ENCODE measurements at regions not wholly inside any gene's neighbourhood (a gene's known extent, or its start where the extent isn't known, plus 50 kb on each side); places are given as distances from the start of the nearest gene placed in this dataset.

- no peak for DNase-seq
Measured at GRCh38 chr5:58403822-58404433, 56.0 kb downstream of the PLK2 start.

GRCh38 chr5:58401701-58402100 lies 58.2 kb downstream of the PLK2 start:
- DNase-seq = no peak

DNA sequence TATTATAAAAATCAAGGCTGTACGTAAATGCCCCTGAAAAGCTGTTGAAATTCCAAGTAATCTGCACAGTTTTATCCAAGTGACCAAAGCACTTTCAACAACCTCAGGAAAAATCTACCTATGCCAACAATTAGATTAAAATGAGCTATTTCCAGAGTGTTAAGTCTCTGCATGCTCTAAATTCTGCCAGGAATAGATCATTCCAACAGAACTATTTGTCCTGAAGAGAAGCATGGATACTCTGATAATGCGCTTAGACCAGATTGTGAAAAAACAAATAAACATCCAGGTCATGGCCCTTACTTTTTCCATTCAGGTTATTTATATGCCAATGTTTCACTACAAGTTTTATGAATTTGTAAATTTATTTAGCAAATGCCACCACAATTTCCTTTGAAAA lies 59.1 kb downstream of the PLK2 start:
- DNase-seq = no peak

GRCh38 chr5:58399951-58400350 lies 59.9 kb downstream of the PLK2 start:
- no peak for DNase-seq

DNA sequence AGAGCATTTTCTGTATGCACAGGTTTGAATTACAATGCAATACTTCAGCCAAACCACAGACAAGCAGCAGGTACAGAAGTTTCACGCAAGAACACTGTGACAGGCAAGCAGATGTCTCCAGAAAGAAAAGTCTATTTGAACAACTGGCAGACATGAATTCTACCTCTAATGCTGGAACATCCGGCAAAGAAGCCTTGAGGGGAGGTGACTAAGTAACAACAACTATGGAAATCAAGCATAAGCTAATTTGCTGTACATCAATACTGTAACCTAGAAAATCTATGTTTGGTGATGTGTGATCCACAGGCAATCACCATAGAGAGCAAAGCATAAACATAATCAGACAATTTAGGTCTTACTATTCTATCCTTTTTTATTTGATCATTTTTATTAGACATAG lies 65.5 kb downstream of the PLK2 start:
- DNase-seq = no peak

DNA sequence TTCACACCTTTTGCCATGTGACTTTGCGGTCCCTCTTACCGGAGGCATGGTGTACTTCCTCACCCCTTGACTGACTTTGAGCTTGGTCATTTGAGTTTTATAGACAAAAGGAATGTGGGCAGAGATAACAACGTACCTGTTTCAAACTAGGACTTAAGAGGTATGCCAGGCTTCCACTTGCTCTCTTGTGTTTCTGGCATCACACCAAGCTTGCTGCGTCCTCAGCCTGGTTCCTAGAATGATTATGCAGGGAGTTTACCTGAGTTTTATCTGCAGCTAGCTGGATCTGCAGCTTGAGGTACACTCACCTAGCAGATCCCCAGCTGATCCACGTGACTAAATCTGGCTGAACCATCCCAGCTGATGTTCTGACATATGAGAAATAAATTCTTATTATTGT lies 66.2 kb downstream of the PLK2 start:
- no peak for DNase-seq

DNA sequence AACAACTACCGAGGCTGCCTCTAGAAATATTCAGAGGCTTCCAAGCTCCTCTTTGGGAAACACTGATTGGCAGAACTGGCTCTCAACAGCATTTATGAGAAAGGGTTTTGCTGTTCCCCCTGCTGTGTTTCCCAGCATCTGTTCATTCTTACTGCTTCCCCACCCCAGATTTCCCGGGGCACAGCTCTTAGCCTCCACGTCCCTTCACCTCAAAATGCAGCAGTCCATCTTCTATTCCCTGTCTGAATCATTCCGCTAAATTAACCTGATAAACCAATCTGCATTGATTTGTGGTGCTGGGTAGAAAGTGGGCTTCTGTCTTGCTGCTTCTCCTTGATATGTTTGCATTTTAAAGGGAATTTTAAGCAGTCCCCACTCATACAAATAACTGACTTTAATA lies 67.4 kb downstream of the PLK2 start:
- no peak for DNase-seq

DNA sequence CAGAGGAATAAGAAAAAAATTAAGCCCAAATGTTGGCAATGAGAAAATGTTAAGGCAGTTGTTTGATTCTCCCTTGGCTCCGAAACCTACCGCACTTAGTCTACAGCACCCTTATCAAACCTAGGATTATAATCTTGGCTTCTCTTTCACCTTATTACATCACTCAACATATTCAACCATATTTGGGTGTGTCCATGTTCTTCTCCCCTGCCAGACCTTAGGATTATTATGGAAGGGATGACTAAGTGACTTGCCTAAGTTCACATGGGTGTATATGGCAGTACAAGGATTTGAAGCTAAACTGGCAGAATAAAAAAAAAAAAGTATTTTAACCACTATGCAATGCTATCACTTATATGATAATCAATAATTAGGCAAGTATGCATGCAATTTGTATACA lies 76.4 kb downstream of the PLK2 start:
- no peak for DNase-seq

GRCh38 chr5:58382131-58382534 lies 77.8 kb downstream of the PLK2 start:
- no peak for DNase-seq

DNA sequence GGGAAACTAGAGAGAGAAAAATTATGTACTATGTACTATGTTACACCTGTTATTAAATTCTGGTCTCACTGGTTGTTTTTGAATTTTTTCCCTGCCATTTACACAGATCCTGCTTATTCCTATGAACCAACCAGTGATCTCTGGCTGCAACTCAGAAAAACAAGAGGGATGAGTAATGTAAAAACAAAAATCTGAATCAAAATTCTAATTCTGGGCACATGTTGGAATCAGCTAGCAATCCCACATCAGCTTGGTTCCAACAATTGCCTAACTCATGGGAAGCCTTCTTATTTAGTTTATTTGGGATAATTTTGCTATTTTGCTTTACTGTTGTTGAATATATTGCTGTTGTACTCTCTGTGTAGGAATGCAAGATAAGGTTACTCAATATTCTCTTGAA lies 78.3 kb downstream of the PLK2 start:
- DNase-seq = no peak

DNA sequence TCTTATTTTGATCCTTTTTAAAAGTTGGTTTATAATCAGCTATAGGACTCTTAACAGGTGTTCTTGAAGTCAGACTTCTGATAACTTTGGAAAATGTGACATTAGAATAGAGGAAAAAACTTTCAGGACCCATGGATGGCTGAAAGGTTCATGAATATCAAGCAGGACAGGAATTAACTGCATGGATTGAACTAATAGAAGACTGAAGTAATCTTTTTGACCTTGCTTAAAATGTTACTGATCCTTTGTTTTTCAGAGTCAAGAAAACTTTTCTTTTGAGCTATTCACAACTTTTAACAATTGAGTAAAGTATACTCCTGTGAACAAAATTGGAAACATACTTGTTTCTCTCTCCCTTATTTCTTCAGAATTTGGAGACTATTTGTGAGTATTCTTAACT lies 79.2 kb downstream of the PLK2 start:
- DNase-seq = no peak

- DNase-seq = no peak
Measured at GRCh38 chr5:58378613-58379390, 81.1 kb downstream of the PLK2 start.

DNA sequence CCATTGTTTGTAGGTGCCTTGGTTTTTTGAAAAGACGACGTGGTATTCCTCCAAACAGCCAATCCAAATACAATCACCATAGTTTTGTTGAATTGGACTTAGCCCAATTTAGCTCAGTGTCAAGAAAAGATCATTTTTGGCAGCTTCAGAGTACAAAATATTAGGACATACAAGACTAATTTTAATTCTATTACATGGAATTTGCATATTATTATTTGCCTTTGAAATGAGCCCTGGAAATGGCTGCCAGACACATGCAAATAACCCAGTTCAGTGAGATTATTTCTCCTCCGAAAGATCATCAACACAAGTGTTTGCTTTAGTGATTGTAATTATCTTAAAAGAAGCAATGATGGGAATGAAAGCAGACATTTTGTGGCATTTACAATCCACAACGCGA lies 89.3 kb downstream of the PLK2 start:
- no peak for DNase-seq

DNA sequence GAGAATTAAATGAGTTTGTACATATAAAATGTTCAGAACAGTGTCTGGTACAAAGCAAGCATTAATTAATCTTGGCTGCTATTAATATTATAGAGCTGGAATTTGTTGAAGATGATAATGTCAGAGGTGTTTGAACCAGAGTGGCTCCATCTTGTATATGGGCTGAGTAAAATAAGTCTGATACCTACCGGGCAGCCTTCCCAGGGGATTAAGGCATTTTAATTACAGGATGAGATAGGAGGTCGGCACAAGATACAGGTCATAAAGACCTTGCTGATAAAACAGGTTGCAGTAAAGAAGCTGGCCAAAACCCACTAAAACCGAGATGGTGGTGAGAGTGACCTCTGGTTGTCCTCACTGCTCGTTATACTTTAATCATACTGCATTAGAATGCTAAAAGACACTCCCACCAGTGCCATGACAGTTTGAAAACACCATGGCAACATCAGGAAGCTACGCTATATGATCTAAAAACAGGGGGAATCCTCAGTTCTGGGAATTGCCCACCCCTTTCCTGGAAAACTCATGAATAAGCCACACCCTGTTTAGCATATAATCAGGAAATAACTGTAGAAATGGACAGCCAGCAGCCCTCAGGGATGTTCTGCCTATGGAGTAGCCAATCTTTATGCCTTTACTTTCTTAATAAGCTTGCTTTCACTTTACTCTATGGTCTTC lies 90.2 kb downstream of the PLK2 start:
- no peak for DNase-seq

DNA sequence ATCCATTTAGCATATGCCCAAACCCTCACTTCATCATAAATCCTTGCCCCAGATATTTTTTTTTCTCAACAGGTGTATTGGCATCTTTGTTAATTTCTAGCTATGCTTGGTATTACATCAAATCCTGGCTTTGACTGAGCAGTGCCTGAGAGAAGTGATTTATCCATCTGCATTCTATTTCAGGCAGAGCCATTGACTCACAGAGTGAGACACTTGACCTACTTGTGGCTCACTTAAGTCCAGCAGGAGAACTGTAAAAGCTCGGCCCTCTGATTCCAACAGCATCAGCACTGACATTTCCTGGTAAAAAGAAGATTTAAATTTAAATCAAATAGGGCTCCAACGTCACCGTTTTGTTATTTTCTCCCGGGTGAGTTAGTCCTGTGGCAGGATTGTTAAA lies 93.4 kb downstream of the PLK2 start:
- DNase-seq = no peak

DNA sequence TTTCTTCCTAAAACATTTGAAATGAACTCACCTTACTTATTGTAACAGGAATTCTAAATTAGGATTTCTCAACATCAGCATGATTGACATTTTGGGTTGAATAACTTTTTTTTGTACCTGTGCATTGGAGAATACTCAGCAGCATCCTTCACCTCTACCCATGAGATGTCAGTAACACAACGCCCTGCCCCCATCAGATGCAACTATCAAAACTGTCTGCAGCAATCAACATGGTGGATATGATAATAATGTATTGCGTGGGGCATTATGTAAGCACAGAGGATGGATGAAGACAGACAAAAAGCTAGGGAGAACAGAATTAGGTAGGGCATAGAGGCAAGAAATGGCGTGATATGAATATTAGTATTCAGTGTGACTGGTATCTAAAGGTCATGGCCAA lies 94.1 kb downstream of the PLK2 start:
- no peak for DNase-seq

DNA sequence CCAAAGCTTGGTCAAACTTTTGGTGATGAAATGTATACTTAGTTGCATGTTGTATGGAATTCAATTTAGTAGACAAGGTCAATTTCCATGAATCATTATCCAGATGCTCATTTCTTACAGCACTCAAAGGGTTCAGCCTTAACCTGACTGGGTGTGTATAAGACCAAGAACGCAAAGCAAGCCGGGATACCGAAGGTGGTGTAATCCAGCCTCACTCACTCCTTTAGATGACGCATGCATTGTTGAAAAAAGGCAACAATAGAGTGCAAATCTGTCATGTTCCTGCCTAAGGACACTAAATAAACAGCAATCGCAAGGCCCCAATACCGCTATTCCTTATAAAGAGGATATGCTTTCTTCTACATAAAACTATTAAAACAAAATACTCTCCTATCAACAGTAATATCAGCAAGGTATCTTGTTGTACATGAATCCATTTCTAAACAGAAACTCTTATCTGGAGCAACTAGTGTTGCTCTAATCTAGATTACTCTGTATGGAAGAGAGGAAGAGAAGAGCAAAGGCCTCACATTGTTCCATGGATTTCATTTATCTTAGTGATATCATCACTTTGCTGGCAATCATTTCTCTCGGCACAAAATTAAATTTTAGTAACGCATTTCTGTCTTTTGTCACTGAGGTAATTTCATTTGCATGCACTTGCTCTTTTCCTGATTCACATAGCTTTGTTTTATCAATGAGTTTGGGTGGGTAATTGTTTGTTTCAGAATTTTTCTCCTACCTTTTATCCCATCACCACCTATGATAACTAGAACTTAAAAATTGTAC lies 96.2 kb downstream of the PLK2 start:
- DNase-seq = no peak

GRCh38 chr5:58362135-58362534 lies 97.8 kb downstream of the PLK2 start:
- DNase-seq = no peak

DNA sequence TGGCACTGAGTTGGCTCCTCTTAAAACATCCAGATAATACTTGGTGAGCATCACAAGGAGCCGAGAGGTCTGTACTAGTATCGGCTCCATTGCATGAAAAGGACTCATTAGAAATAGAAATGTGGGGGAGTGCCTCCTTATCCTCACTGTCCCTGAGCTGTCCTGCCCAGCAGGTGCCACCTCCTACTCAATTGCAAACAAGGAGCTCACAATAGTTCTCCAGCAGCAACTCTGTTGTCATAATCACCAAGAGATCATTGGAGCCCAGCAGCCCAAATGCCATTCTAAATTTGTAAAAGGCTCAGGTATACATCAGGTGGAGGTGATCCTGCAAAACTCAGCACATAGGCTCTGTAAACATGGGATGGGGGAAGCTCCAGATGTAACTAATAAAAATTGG lies 99.1 kb downstream of the PLK2 start:
- DNase-seq = no peak

GRCh38 chr5:58359981-58360380 lies 99.9 kb downstream of the PLK2 start:
- DNase-seq = no peak

DNA sequence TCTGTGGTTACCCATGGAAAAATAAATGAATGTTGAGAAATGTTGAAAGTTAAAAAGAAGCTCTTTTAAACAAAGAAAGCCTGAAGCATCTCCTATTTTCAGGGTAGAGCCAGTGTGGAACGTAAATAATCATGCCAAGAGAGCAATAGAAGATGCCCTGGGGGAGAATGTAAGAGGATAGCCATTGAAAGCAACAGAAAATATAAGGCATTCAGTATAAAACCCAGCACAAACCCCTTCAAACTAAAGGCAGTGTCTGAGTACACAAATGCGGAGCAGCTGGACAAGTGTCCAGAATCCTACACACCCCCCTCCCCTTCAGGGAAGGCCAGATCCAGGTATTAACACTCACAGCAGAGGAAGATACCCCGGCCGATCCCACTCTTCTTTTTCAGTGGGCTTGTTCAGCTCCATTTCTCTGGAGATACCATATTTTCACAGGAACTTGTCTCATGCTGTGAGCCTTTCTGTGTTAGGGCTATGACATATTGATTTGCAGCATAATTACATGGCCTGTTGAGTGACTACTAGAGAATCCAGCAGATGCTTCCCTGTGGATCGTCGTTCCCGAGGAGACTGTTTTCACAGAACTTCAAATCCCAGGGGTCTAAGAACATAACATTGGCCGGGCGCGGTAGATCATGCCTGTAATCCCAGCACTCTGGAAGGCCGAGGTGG lies 101.2 kb downstream of the PLK2 start:
- no peak for DNase-seq

GRCh38 chr5:58357799-58358500 lies 101.9 kb downstream of the PLK2 start:
- DNase-seq = no peak
